Neural progenitor cell (in vitro differentiated cells): ENCODE measurements at regions not wholly inside any gene's neighbourhood (a gene's known extent, or its start where the extent isn't known, plus 50 kb on each side); places are given as distances from the start of the nearest gene placed in this dataset.
A peak's percentile ranks its signal among the peaks of the same experiment; 100 is the strongest.

ENCODE experiments used
- DNase-seq: peaks from one replicate; pipeline ENCODE4 v3.0.0-alpha.2; 2016; ENCODE audit warnings: low spot score
- H2AFZ ChIP-seq: fragments of 200-600 bp; sonication (generic); replicated peaks from 2 replicates; pipeline ENCODE4 v1.6.1; 2016; ENCODE audit warnings: antibody characterized with exemption
- H3F3A ChIP-seq: fragments of 200-600 bp; sonication (generic); 2 replicates; pipeline ENCODE4 v1.6.1; 2016; ENCODE audit warnings: antibody characterized with exemption, low read depth
- H3K27ac ChIP-seq: fragments of 200-600 bp; sonication (generic); 2 replicates; pipeline ENCODE4 v1.5.1; 2016; ENCODE audit warnings: mild to moderate bottlenecking
- H3K27me3 ChIP-seq: fragments of 200-600 bp; sonication (generic); 2 replicates; pipeline ENCODE4 v1.6.1; 2016; ENCODE audit warnings: mild to moderate bottlenecking, moderate library complexity
- H3K36me3 ChIP-seq: fragments of 200-600 bp; sonication (generic); 2 replicates; pipeline ENCODE4 v1.5.1; 2016
- H3K4me1 ChIP-seq: fragments of 200-600 bp; sonication (generic); 2 replicates; pipeline ENCODE4 v1.6.1; 2016; ENCODE audit warnings: mixed run types
- H3K4me2 ChIP-seq: fragments of 200-600 bp; sonication (generic); 2 replicates; pipeline ENCODE4 v1.6.1; 2016
- H3K4me3 ChIP-seq: fragments of 200-600 bp; sonication (generic); 2 replicates; pipeline ENCODE4 v1.5.1; 2016
- H3K79me2 ChIP-seq: fragments of 200-600 bp; sonication (generic); 2 replicates; pipeline ENCODE4 v1.6.1; 2016; ENCODE audit warnings: low read depth
- H3K9ac ChIP-seq: fragments of 200-600 bp; sonication (generic); 2 replicates; pipeline ENCODE4 v1.6.1; 2016
- H3K9me3 ChIP-seq: fragments of 200-600 bp; sonication (generic); 2 replicates; pipeline ENCODE4 v1.5.1; 2016; ENCODE audit warnings: low read depth
- H4K20me1 ChIP-seq: fragments of 200-600 bp; sonication (generic); 2 replicates; pipeline ENCODE4 v1.6.1; 2016; ENCODE audit warnings: low read depth
- H3K27ac Mint-ChIP-seq: 3 replicates; pipeline ENCODE4 v1.8.0; 2021; ENCODE audit warnings: mixed read lengths
- H3K27me3 Mint-ChIP-seq: 2 replicates; pipeline ENCODE4 v1.8.0; 2022; ENCODE audit warnings: low read depth, mild to moderate bottlenecking, inconsistent platforms, moderate library complexity, mixed read lengths; ENCODE audit not compliant: insufficient read depth
- H3K36me3 Mint-ChIP-seq: 3 replicates; pipeline ENCODE4 v1.8.0; 2021; ENCODE audit warnings: mixed read lengths
- H3K4me1 Mint-ChIP-seq: 3 replicates; pipeline ENCODE4 v1.8.0; 2021; ENCODE audit warnings: mixed read lengths
- H3K4me3 Mint-ChIP-seq: 3 replicates; pipeline ENCODE4 v1.8.0; 2021; ENCODE audit warnings: mild to moderate bottlenecking, moderate library complexity, mixed read lengths
- H3K9me3 Mint-ChIP-seq: 3 replicates; pipeline ENCODE4 v1.8.0; 2020; ENCODE audit warnings: mixed read lengths
- CTCF ChIP-seq: fragments of 200-600 bp; sonication (generic); IDR thresholded peaks from 2 replicates; pipeline ENCODE4 v1.5.1; 2017; ENCODE audit warnings: antibody characterized with exemption, mild to moderate bottlenecking
- EZH2 ChIP-seq: fragments of 200-600 bp; sonication (generic); IDR thresholded peaks from 2 replicates; pipeline ENCODE4 v1.6.1; 2017; ENCODE audit warnings: antibody characterized with exemption, mild to moderate bottlenecking, moderate library complexity
- EZH2phosphoT487 ChIP-seq: fragments of 200-600 bp; sonication (generic); IDR thresholded peaks from 2 replicates; pipeline ENCODE4 v1.6.1; 2017; ENCODE audit warnings: antibody characterized with exemption

- DNase-seq, result no peak
- H3K36me3 Mint-ChIP-seq, result no peaks in the 10 kb centered on the region
- no peaks in the 10 kb centered on the region for H3K9me3 ChIP-seq
These were observed 972.0 kb upstream of the RBFOX1 start for GRCh38 chr16:6360641-6361040.

GRCh38 chr16:6356911-6357310 is 975.7 kb upstream of the RBFOX1 start:
- no peak overlapping the region for H3K9ac ChIP-seq
- Mint-ChIP-seq H3K27me3 (peaks cover 2% of the 10 kb centered on the region), H3K9me3 (no peaks in the 10 kb centered on the region), H3K4me3 (no peak overlapping the region), H3K36me3 (no peaks in the 10 kb centered on the region), H3K4me1 (peaks cover 39% of the 10 kb centered on the region), H3K27ac (peak overlapping the region; percentile 15)
- DNase-seq, result no peak
- H3K36me3 ChIP-seq, result no peaks in the 10 kb centered on the region
- no peak overlapping the region for H3K4me3 ChIP-seq
- no peaks in the 10 kb centered on the region for H4K20me1 ChIP-seq
- no peak for TF ChIP-seq EZH2
- TF ChIP-seq CTCF, result no peak
- peaks cover 42% of the 10 kb centered on the region for H3F3A ChIP-seq
- peaks cover 48% of the 10 kb centered on the region for H3K4me1 ChIP-seq
- H3K9me3 ChIP-seq, result no peaks in the 10 kb centered on the region
- H3K27me3 ChIP-seq, result no peaks in the 10 kb centered on the region
- H3K4me2 ChIP-seq, result peak overlapping the region; percentile 35
- H3K79me2 ChIP-seq, result no peaks in the 10 kb centered on the region
- peak overlapping the region; percentile 93 for H2AFZ ChIP-seq
- H3K27ac ChIP-seq, result peak overlapping the region; percentile 74

More at GRCh38 chr16:6360641-6361040, 972.0 kb upstream of the RBFOX1 start:
- H3K4me1 Mint-ChIP-seq, result peaks cover 25% of the 10 kb centered on the region
- no peaks in the 10 kb centered on the region for H3K79me2 ChIP-seq
- no peak overlapping the region for H3K4me3 ChIP-seq
- no peaks in the 10 kb centered on the region for H3K36me3 ChIP-seq
- no peaks in the 10 kb centered on the region for H3K27me3 ChIP-seq
- no peaks in the 10 kb centered on the region for H3K9me3 Mint-ChIP-seq
- H3K4me1 ChIP-seq, result peaks cover 47% of the 10 kb centered on the region
- H3K27ac Mint-ChIP-seq, result no peak overlapping the region
- TF ChIP-seq CTCF (peak; percentile 50), EZH2 (no peak), EZH2phosphoT487 (no peak)
- peaks cover 2% of the 10 kb centered on the region for H3K27me3 Mint-ChIP-seq
- H4K20me1 ChIP-seq, result no peaks in the 10 kb centered on the region
- no peak overlapping the region for H3K9ac ChIP-seq
- H3K4me2 ChIP-seq, result no peak overlapping the region
- no peak overlapping the region for H3K27ac ChIP-seq
- no peak overlapping the region for H2AFZ ChIP-seq
- peaks cover 28% of the 10 kb centered on the region for H3F3A ChIP-seq
- H3K4me3 Mint-ChIP-seq, result no peak overlapping the region

DNA sequence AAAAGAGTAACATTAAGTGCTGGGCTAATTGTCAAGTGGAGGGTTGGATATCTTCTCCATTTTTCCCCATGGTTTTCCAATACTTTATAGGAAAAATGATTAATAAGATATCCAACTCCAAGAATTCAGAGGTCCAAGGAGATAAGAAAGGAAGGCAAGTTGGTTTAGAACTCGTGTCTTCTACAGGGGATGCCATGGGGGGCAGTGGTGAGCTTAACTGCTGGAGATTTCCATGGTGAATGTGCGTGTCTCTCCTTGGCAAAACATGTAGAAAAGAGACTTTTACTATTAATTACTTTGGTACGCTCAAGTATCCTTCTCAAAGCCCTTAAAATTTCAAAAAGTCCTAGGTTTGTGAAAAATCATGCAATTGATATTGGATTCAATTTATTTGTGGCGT is 982.9 kb upstream of the RBFOX1 start:
- no peak overlapping the region for H3K27ac ChIP-seq
- DNase-seq, result no peak
- H3K4me3 ChIP-seq, result no peak overlapping the region
- H3K4me2 ChIP-seq, result no peak overlapping the region
- no peaks in the 10 kb centered on the region for H4K20me1 ChIP-seq
- no peaks in the 10 kb centered on the region for H3K9me3 ChIP-seq
- H3K79me2 ChIP-seq, result no peaks in the 10 kb centered on the region
- H3K27me3 ChIP-seq, result no peaks in the 10 kb centered on the region
- no peaks in the 10 kb centered on the region for H3K36me3 ChIP-seq
- no peak overlapping the region for H3K4me3 Mint-ChIP-seq
- H3K4me1 Mint-ChIP-seq, result peaks cover 14% of the 10 kb centered on the region
- TF ChIP-seq EZH2phosphoT487 (no peak), CTCF (peak; percentile 26), EZH2 (no peak)
- H3F3A ChIP-seq, result peaks cover 24% of the 10 kb centered on the region
- H3K27me3 Mint-ChIP-seq, result peaks cover 2% of the 10 kb centered on the region
- H3K4me1 ChIP-seq, result peaks cover 37% of the 10 kb centered on the region
- H3K27ac Mint-ChIP-seq, result no peak overlapping the region
- H3K36me3 Mint-ChIP-seq, result peaks cover 5% of the 10 kb centered on the region
- H2AFZ ChIP-seq, result no peak overlapping the region
- H3K9ac ChIP-seq, result no peak overlapping the region
- H3K9me3 Mint-ChIP-seq, result peaks cover 14% of the 10 kb centered on the region
